ENCODE measurements at regions not wholly inside any gene's neighbourhood (a gene's known extent, or its start where the extent isn't known, plus 50 kb on each side); places are given as distances from the start of the nearest gene placed in this dataset.

DNA sequence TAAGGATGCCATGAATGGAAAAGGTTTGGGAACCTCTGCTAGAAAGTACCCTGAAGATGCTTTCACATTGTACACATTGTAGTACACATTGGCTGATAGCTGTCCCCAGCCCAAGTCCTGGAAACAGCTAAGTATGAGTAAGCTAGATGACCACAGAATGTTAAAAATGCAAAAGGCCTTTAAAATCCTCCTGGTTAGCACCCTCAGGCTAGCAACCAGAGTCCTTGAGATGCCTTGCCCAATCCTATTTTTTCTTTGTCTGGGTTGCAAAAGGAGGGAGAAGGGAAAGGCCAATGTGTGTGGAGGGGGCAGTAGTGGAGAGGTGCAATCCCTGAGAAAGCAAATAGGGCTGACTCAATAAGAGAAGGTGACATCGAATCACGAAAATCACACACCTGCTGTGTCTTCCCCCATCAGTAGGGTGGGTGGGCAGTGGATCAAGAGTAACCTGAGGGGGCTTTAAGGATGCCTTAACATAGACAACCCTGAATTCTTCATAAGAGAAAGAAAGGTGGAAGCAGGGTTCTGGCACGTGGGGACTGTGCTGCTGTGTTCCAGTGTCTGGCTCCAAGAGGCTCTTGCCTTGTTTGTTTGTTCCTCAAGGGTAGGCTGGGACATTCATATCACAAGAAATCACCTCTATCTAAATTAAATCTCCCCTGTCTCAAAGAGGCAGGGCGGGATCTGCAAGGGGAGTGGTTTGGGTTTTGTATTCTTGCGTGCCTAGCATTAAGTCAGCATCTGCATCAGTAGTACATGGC, 266.2 kb upstream of the PLXNA2 start:
- ATAC-seq (no peak), DNase-seq (ENCODE audit: low spot score in 2 of 2) (no peak)
- Mint-ChIP-seq H3K36me3 (no peaks in the 10 kb centered on the region), H3K9me3 (no peaks in the 10 kb centered on the region), H3K27ac (no peak overlapping the region)

DNA sequence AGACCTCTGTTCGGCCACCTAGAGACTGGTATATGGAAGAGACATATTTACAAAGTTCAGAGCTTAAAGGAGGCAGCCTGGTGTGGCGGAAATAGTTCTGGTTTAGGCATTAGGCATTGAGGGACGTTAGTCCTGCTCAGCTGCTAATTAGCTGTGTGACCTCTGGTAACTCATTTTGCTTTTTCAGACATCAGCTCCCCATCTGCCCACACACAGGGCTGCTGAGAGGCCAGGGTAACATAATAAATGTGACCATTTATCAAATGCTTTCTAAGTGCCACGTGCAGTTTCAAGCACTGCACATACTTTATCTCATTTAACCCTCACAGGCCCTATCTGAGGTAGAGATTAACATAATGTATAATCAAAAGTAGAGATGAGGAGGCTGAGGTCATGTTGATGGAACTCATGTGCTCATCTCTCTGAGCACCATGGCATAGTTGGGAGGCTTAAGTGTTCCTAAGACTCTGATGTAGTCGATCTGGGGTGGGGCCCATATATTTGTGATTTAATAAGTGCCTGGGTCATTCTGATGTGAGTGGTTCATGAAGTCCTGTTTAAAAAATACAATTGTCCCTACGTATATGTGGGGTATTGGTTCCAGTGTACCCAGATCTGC, 267.2 kb upstream of the PLXNA2 start:
- H3K9me3 Mint-ChIP-seq, result peaks cover 0 to 7% of the 10 kb centered on the region in 2 donors
- no peak overlapping the region for H3K27ac Mint-ChIP-seq
- H3K36me3 Mint-ChIP-seq, result no peaks in the 10 kb centered on the region
- DNase-seq (ENCODE audit: low spot score in 2 of 2) (no peak), ATAC-seq (no peak)

DNA sequence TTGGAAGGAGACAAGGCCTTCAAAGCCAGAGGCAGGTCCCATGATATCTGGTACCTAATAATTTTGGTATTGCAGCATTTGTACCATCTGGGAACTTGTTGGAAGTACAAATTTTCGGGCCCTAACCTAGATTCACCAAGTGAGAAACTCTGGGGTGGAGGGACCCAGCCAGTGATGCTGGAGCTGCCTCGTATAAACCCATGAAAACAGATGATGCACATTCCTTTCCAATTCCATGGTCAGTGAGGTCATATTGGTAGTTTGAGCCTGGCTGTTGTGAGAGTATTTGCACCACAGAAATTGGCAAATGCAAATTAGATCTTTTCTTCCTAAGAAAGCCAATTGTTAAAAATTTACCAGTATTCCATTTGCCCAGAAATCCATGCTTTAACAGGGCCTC, 269.6 kb upstream of the PLXNA2 start:
- peaks cover 6 to 7% of the 10 kb centered on the region in 2 donors for H3K9me3 Mint-ChIP-seq
- DNase-seq (ENCODE audit: low spot score in 2 of 2), result no peak
- ATAC-seq, result no peak
- no peaks in the 10 kb centered on the region for H3K36me3 Mint-ChIP-seq
- no peak overlapping the region for H3K27ac Mint-ChIP-seq

DNA sequence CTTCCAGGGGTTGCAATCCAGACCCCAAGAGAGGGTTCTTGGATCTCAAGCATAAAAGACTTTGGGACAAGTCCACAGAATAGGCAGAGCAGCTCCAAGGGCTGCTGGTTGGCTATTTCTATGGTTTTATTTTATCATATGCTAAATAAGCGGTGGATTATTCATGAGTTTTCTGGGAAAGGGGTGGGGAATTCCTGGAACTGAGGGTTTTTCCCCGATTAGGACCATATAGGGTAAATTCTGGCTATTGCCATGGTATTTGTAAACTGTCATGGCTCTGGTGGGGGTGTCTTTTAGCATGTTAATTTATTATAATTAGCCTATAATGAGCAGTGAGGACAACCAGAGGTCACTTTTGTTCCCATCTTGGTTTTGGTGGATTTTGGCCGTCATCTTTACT, 270.9 kb upstream of the PLXNA2 start:
- DNase-seq (ENCODE audit: low spot score in 2 of 2), result no peak
- Mint-ChIP-seq H3K36me3 (no peaks in the 10 kb centered on the region), H3K9me3 (peaks cover 6 to 7% of the 10 kb centered on the region in 2 donors), H3K27ac (no peak overlapping the region)
- no peak for ATAC-seq

DNA sequence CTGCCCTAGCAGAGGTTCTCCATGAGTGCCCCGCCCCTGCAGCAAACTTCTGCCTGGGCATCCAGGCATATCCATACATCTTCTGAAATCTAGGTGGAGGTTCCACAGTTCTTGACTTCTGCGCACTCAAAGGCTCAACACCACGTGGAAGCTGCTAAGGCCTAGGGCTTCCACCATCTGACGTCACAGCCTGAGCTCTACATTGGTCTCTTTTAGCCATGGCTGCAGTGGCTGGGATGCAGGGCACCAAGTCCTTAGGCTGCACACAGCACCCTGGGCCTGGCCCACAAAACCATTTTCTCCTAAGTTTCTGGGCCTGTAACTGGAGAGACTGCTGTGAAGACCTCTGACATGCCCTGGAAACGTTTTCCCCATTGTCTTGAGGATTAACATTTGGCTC, 272.6 kb upstream of the PLXNA2 start:
- Mint-ChIP-seq H3K27ac (no peak overlapping the region), H3K36me3 (no peaks in the 10 kb centered on the region), H3K9me3 (peaks cover 6 to 7% of the 10 kb centered on the region in 2 donors)
- DNase-seq (ENCODE audit: low spot score in 2 of 2) (no peak), ATAC-seq (no peak)

DNA sequence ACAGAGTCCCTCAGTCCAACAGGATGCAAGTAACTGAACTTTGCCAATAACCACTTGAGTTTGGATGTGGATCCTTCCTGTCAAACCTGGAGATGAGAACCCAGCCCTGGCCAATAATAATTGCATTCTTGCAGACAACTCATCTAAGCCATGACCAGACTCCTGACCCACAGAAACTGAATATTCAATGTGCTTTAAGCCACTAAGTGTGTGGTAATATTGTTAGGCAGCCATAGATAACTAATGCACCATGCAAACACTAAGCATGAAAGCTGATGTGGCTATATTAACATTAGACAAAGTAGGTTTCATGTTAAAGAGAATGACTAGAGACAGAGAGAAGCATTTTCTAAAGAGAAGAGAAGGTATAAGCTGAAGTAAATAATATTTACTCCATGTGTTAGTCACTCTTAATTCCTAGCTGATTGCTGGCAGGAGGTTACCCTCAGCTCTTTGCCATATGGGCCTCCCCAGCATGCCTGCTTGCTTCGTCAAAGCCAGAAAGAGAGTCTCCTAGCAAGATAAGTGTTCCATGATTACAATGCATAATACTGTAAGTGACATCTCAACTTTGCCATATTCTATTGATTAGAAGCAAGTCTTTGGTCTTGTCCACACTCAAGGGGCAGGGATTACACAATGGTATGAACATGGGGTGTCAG, 276.4 kb upstream of the PLXNA2 start:
- ATAC-seq (no peak), DNase-seq (ENCODE audit: low spot score in 2 of 2) (no peak)
- Mint-ChIP-seq H3K27ac (no peak overlapping the region), H3K36me3 (no peaks in the 10 kb centered on the region), H3K9me3 (peaks cover 5 to 6% of the 10 kb centered on the region in 2 donors)

DNA sequence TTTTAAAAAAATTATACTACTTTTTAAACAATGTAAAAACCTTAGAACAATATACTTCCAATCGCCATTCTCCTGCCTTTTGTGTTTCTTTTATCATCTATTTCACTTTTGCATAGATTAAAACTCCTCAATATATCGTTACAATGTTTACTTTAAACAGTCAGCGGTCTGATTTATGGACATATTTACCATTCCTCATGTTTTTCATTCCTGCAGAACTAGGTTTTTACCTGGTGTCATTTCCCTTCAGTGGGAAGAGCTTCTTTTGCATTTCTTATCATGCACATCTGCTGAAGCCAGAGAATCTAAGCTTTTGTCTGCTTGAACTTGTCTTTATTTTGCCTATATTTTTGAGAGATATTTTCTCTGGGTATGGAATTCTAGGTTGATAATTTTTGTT, 277.4 kb upstream of the PLXNA2 start:
- Mint-ChIP-seq H3K27ac (no peak overlapping the region), H3K9me3 (peaks cover 0 to 6% of the 10 kb centered on the region in 2 donors), H3K36me3 (no peaks in the 10 kb centered on the region)
- ATAC-seq, result no peak
- DNase-seq (ENCODE audit: low spot score in 2 of 2), result no peak

DNA sequence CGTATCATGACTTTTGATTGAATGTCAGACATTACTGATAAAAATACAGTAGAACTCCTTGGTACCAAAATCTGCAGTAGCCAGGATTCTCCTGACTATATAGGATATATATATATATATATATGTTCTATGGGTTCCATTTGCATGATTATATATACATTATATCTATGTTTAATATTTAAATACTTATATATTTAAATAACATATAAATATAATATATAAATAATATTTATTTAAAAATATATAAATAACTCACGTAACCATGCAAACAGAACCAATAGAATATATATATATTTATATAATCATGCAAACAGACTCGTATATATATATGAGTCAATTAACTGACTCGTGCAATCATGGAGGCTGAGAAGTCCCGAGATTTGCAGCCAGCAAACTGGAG, 278.8 kb upstream of the PLXNA2 start:
- Mint-ChIP-seq H3K36me3 (no peaks in the 10 kb centered on the region), H3K27ac (no peak overlapping the region), H3K9me3 (no peaks in the 10 kb centered on the region)
- ATAC-seq (no peak), DNase-seq (ENCODE audit: low spot score in 2 of 2) (no peak)

DNA sequence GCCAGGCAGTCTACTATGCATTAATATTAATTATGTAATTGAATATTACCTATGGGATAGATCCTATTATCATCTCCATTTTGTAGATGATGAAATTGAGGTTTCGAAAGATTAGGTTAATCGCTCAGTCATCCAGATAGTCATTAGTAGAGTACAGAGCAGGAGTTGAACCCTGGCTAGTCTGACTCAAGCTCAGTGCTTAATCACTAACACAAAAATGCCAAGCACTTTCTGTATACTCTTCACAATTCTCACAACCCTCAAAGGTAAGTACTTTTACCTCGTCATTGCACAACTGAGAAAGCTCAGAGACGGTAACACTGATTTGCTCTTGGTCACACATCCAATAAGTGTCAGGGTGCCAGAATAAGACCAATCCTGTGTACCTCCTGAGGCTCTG, 280.2 kb upstream of the PLXNA2 start:
- Mint-ChIP-seq H3K27ac (no peak overlapping the region), H3K9me3 (no peaks in the 10 kb centered on the region), H3K36me3 (no peaks in the 10 kb centered on the region)
- ATAC-seq (no peak), DNase-seq (ENCODE audit: low spot score in 2 of 2) (no peak)

DNA sequence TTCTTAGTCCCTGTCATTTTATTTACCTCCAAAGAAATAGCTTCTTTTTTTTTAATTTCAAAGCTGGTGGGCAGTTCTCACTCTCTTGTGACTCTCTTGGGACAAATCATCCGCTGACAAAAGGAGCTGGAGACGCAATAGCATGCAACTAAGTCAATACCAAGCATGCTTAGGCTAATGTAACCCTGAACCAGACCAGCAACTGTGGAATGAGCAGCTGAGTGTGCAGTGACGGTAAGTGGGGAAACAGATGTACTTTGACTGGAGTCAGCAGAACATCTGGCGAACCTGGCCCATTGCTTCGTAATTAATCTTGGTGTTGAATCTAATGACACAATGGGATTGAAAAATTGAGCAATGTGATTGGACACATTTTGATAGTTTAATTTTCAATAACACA, 280.7 kb upstream of the PLXNA2 start:
- no peak overlapping the region for H3K27ac Mint-ChIP-seq
- ATAC-seq, result no peak

DNA sequence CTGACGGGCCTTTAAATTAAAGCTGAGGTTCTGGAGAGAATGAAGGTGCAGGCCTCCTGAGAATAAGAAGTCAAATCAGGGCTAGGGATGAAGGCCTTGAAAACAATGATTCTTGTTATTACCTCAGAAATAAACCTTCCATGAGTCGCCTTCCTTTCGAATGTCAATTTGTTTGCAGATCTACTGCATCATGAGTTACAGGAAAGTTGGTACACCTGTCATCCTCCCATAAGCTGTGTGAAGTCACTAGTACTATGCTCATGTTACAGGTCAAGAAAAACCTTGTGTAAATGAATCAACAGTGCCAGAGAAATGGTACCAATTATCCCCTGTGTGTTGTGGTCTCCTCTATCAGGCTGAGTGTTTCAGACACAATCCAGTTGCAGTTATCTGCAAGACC, 281.2 kb upstream of the PLXNA2 start:
- H3K27ac Mint-ChIP-seq, result no peak overlapping the region
- DNase-seq (ENCODE audit: low spot score in 2 of 2), result no peak
- H3K9me3 Mint-ChIP-seq, result no peaks in the 10 kb centered on the region
- no peak for ATAC-seq
- no peaks in the 10 kb centered on the region for H3K36me3 Mint-ChIP-seq

More for the DNA sequence above, 280.7 kb upstream of the PLXNA2 start:
- Mint-ChIP-seq H3K9me3 (no peaks in the 10 kb centered on the region), H3K36me3 (no peaks in the 10 kb centered on the region)
- no peak for DNase-seq (ENCODE audit: low spot score in 2 of 2)

DNA sequence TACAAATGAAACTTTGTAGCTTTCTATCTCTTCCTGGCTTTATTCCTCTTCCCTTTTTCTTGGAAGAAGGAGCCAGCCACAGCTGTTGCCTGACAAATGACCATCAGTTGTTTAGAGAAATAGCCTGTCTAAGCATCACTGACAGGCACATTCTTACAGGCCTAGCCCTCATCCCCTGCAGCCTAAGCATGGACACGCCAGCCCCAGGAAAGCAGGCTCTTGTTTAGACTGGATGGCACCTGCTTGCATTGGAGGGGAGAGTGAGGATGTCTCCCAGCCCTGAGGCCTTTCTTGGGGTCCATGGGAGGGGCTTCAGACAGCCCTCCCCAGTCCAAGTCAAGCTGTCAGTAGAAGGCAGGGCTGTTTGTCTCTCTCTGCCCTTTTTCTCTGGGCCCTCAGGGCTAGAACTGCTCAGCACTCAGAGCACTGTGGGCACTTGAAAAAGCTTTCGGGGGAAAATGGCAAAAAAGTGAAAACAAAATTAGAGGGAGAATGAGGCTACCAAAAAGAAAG, 282.5 kb upstream of the PLXNA2 start:
- Mint-ChIP-seq H3K36me3 (no peaks in the 10 kb centered on the region), H3K27ac (no peak overlapping the region), H3K9me3 (no peaks in the 10 kb centered on the region)
- no peak for ATAC-seq
- DNase-seq (ENCODE audit: low spot score in 2 of 2), result no peak

DNA sequence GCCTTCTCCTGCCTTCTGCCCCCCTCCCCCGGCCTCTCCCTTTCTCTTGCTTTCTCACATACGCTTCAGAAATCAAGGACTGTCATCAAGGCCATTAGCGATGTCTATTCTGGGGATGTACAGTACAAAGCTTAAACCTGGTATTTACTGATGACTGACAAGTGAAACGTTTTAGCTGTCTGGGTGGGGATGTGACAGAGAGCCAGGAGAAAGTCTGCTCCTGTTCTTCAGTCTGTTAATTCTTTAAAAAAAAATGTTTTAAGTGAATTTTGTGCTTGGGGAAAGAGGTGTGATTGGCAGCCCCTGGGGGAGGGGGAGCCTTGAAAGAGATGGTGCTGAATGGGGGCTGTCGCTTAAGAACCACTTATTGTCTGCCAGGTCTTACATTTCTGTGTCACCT, 283.0 kb upstream of the PLXNA2 start:
- ATAC-seq (no peak), DNase-seq (ENCODE audit: low spot score in 2 of 2) (no peak)
- no peaks in the 10 kb centered on the region for H3K9me3 Mint-ChIP-seq
- no peak overlapping the region for H3K27ac Mint-ChIP-seq
- H3K36me3 Mint-ChIP-seq, result no peaks in the 10 kb centered on the region

DNA sequence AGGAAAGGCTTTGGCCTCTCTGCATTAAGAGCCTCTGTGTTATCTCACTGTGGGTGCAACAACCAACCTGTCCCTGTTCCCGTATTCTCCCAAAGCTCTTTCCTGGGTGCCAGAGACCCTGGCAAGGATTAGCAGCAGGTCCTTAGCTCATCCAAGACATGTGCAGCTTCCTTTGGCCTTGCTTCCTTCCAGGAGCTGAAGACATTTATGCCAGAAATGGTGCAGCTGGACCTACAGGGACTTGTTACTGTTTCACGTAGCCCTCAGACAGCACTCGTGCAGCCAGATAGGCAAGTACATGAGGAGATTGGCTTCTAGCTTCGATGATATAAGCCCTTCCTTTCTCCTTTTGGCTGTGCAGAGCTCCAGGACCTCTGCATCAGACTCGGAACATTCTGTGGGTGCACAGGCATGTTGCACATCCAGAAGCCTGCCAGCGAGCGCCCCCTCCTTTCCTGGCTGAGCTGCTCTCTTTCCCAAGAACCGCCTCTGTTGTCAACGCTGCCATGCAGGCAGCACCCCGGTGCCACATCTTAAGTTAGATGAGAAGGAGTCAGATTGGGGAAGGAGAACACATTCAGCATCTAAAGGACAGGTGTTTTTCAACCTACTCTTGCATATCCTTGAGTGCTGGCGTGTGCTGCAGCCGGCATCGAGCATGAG, 284.5 kb upstream of the PLXNA2 start:
- DNase-seq (ENCODE audit: low spot score in 2 of 2), result no peak
- Mint-ChIP-seq H3K36me3 (no peaks in the 10 kb centered on the region), H3K9me3 (no peaks in the 10 kb centered on the region), H3K27ac (no peak overlapping the region)
- ATAC-seq, result no peak

DNA sequence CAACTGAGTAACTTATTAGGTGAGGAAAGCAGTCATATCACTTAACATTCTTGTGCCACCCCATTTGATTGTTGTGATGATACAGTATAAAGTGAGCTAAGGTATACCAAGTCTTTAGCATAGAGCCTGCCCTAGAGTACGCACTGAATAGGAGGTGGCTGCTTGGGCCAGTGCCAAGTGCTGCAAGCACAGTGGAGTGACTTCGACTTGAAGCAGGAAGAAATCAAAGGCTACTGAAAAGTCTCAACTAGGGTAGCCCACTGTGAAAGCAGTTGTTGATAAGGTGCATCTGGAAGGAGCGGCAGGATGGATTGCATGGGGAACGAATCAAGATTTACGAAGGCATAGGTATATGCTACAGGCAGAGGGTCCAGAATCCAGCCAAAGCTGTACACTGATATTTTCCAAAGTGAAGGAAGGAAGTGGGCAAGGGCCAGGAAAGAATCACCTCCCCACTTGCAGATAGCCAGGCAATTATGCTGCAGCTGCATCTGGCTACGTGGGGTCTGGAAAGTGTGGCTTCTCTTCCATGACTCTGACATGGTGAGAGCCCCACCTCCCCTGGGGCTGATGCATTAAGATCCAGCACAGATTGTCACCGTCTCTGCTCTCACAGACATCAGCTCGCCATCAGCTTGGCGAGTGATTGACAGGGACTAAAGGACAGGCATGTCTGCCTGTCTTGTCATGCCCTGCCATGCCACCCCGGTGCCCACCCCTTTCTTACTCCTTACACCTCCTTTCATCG, 287.0 kb upstream of the PLXNA2 start:
- no peak for DNase-seq (ENCODE audit: low spot score in 2 of 2)
- no peak for ATAC-seq
- H3K27ac Mint-ChIP-seq, result no peak overlapping the region
- H3K9me3 Mint-ChIP-seq, result no peaks in the 10 kb centered on the region
- no peaks in the 10 kb centered on the region for H3K36me3 Mint-ChIP-seq

DNA sequence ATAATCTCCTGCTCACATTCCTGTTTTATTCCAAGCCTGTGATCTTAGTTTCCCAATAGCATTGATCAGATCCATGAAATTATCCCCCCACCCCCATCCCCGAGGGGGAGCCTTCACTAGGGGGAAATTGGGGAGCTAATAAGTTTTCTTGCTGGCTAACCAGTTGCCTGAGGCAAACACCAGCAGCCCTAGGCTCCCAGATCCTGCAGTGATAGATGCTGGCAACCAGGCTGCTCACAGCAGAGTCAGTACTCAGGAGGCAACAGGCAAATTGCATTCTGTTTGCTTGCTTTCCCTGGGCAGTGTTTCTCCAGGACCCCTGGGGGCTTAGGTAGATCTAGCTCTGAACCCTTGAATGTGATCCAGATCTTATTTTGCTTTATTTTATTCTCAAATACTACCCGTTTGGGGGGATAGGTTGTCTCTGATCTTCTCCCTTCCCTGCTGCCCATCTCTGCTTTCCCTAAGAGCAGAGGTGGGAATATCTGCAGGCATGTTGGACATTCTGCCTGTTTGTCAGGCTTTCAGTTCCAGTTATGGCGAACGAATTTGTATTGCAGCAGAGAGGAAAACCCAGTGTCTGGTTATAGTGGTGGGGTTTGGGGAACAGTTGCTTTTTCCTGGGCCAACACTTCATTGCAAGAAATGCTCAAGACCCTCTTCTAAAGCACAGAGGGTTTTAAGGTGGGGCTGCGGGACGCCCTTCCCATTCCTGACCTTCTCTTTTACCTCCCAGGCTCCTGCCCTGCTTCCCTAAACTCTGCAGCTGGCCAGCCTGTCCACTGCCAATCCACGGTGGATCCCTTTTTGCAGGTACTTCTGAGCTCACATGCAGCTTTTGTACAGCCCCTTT, 289.8 kb upstream of the PLXNA2 start:
- no peak for DNase-seq (ENCODE audit: low spot score in 2 of 2)
- no peaks in the 10 kb centered on the region for H3K9me3 Mint-ChIP-seq
- H3K27ac Mint-ChIP-seq, result no peak overlapping the region
- ATAC-seq, result no peak
- H3K36me3 Mint-ChIP-seq, result no peaks in the 10 kb centered on the region

Measured in activated naive CD4-positive, alpha-beta T cell treated with anti-CD3 and anti-CD28 coated beads, Interleukin-2, amount 50 U/mL, for 72 hours (primary cell).